CD4-positive, alpha-beta T cell treated with Interferon gamma for 1 hour (primary cell): ENCODE measurements at regions not wholly inside any gene's neighbourhood (a gene's known extent, or its start where the extent isn't known, plus 50 kb on each side); places are given as distances from the start of the nearest gene placed in this dataset.
A peak's percentile ranks its signal among the peaks of the same experiment; 100 is the strongest.
"Not testable (repeated sequence)": the region's sequence is repeated elsewhere in the genome, so short reads cannot be mapped to it uniquely, and the experiment has no call there.

Experiments used
- DNase-seq: peaks from one replicate; pipeline ENCODE4 v3.0.0-alpha.2; 2020

- DNase-seq, result no peak
These were observed 516.0 kb downstream of the REEP3 start for GRCh38 chr10:64037071-64037661.

- DNase-seq, result no peak
These were observed 516.9 kb downstream of the REEP3 start for GRCh38 chr10:64038107-64038506.

GRCh38 chr10:64039198-64039597, 518.0 kb downstream of the REEP3 start:
- no peak for DNase-seq

- DNase-seq, result no peak
These were observed 519.6 kb downstream of the REEP3 start for GRCh38 chr10:64040781-64041180.

- peak; percentile 82 for DNase-seq
These were observed 520.2 kb downstream of the REEP3 start for GRCh38 chr10:64041185-64041988.

- DNase-seq, result no peak
These were observed 520.8 kb downstream of the REEP3 start for GRCh38 chr10:64041989-64042490.

- DNase-seq, result no peak
These were observed 522.9 kb downstream of the REEP3 start for GRCh38 chr10:64044098-64044497.

- not testable (repeated sequence) for DNase-seq
These were observed 523.9 kb downstream of the REEP3 start for GRCh38 chr10:64044957-64045632.

GRCh38 chr10:64054392-64054791, 533.2 kb downstream of the REEP3 start:
- DNase-seq, result no peak

GRCh38 chr10:64059884-64060283, 538.7 kb downstream of the REEP3 start:
- DNase-seq, result no peak

GRCh38 chr10:64060389-64060788, 539.2 kb downstream of the REEP3 start:
- DNase-seq, result no peak

GRCh38 chr10:64062793-64063192, 541.6 kb downstream of the REEP3 start:
- no peak for DNase-seq

- DNase-seq, result no peak
These were observed 545.9 kb downstream of the REEP3 start for GRCh38 chr10:64067009-64067606.

- no peak for DNase-seq
These were observed 546.7 kb downstream of the REEP3 start for GRCh38 chr10:64067859-64068258.

- no peak for DNase-seq
These were observed 549.0 kb downstream of the REEP3 start for GRCh38 chr10:64070241-64070640.

GRCh38 chr10:64071218-64071617, 550.0 kb downstream of the REEP3 start:
- DNase-seq, result no peak

- no peak for DNase-seq
These were observed 554.4 kb downstream of the REEP3 start for GRCh38 chr10:64075604-64076003.

- DNase-seq, result no peak
These were observed 555.2 kb downstream of the REEP3 start for GRCh38 chr10:64076322-64076940.

- DNase-seq, result no peak
These were observed 558.1 kb downstream of the REEP3 start for GRCh38 chr10:64079341-64079740.

GRCh38 chr10:64080071-64080470, 558.9 kb downstream of the REEP3 start:
- no peak for DNase-seq

GRCh38 chr10:64081947-64082482, 560.8 kb downstream of the REEP3 start:
- DNase-seq, result no peak

GRCh38 chr10:64086083-64086767, 565.0 kb downstream of the REEP3 start:
- DNase-seq, result no peak
